Trophoblast cell (in vitro differentiated cells and primary cell): ENCODE measurements at regions not wholly inside any gene's neighbourhood (a gene's known extent, or its start where the extent isn't known, plus 50 kb on each side); places are given as distances from the start of the nearest gene placed in this dataset.
A peak's percentile ranks its signal among the peaks of the same experiment; 100 is the strongest.

Source experiments
- DNase-seq, 2 donors: peaks; one replicate each; pipeline ENCODE4 v3.0.0-alpha.2; 2016
- H2AFZ ChIP-seq: 2 replicates; pipeline ENCODE4 v1.6.1; 2013; ENCODE audit warnings: low read length, moderate library complexity, mild to moderate bottlenecking; ENCODE audit not compliant: insufficient read depth, poor library complexity
- H2AK5ac ChIP-seq: 2 replicates; pipeline ENCODE4 v1.6.1; 2013; ENCODE audit warnings: mild to moderate bottlenecking, low read length
- H2BK120ac ChIP-seq: 2 replicates; pipeline ENCODE4 v1.6.1; 2013; ENCODE audit warnings: low read length, mild to moderate bottlenecking, moderate library complexity; ENCODE audit not compliant: insufficient read depth, poor library complexity
- H2BK12ac ChIP-seq: 2 replicates; pipeline ENCODE4 v1.6.1; 2013; ENCODE audit warnings: mild to moderate bottlenecking, low read length, moderate library complexity
- H2BK5ac ChIP-seq: 2 replicates; pipeline ENCODE4 v1.6.1; 2013; ENCODE audit warnings: low read length, low read depth, moderate library complexity, mild to moderate bottlenecking; ENCODE audit not compliant: poor library complexity
- H3K14ac ChIP-seq: 2 replicates; pipeline ENCODE4 v1.6.1; 2013; ENCODE audit warnings: mild to moderate bottlenecking, low read length
- H3K18ac ChIP-seq: 2 replicates; pipeline ENCODE4 v1.6.1; 2013; ENCODE audit warnings: mild to moderate bottlenecking, low read length
- H3K23ac ChIP-seq: 2 replicates; pipeline ENCODE4 v1.6.1; 2013; ENCODE audit warnings: low read length
- H3K27ac ChIP-seq: 2 replicates; pipeline ENCODE4 v1.5.1; 2013; ENCODE audit warnings: low read depth, mild to moderate bottlenecking, inconsistent platforms, low read length, moderate library complexity
- H3K27me3 ChIP-seq: 2 replicates; pipeline ENCODE4 v1.6.1; 2013; ENCODE audit warnings: inconsistent platforms, mild to moderate bottlenecking, low read length, moderate library complexity; ENCODE audit not compliant: insufficient read depth
- H3K36me3 ChIP-seq, 2 experiments: 1 replicate in 1 of 2; 2 replicates in 1 of 2; pipeline ENCODE4 v1.6.1; 2013; ENCODE audit warnings: low read length in 2 of 2, mild to moderate bottlenecking in 2 of 2, moderate library complexity in 1 of 2; ENCODE audit not compliant: insufficient read depth in 2 of 2, control insufficient read depth in 1 of 2
- H3K4ac ChIP-seq: 2 replicates; pipeline ENCODE4 v1.6.1; 2013; ENCODE audit warnings: low read depth, mild to moderate bottlenecking, low read length, moderate library complexity
- H3K4me1 ChIP-seq, 2 experiments: 1 replicate in 1 of 2; 2 replicates in 1 of 2; pipeline ENCODE4 v1.6.1; 2013; ENCODE audit warnings: low read length in 2 of 2, mild to moderate bottlenecking in 2 of 2, moderate library complexity in 1 of 2; ENCODE audit not compliant: insufficient read depth in 2 of 2, control insufficient read depth in 1 of 2
- H3K4me2 ChIP-seq: 2 replicates; pipeline ENCODE4 v1.6.1; 2013; ENCODE audit warnings: inconsistent platforms, mild to moderate bottlenecking, low read length, moderate library complexity
- H3K4me3 ChIP-seq: 2 replicates; pipeline ENCODE4 v1.5.1; 2013; ENCODE audit warnings: mild to moderate bottlenecking, low read depth, low read length, inconsistent platforms
- H3K79me1 ChIP-seq: one replicate; pipeline ENCODE4 v1.6.1; 2013; ENCODE audit warnings: low read length
- H3K79me2 ChIP-seq: 2 replicates; pipeline ENCODE4 v1.6.1; 2013; ENCODE audit warnings: low read length, mild to moderate bottlenecking; ENCODE audit not compliant: control insufficient read depth, insufficient read depth, poor library complexity
- H3K9ac ChIP-seq: 2 replicates; pipeline ENCODE4 v1.6.1; 2013; ENCODE audit warnings: mild to moderate bottlenecking, low read length
- H3K9me3 ChIP-seq: 2 replicates; pipeline ENCODE4 v1.6.1; 2013; ENCODE audit warnings: low read depth, mild to moderate bottlenecking, control low read depth, inconsistent platforms, low read length; ENCODE audit not compliant: insufficient read depth
- H4K12ac ChIP-seq: 2 replicates; pipeline ENCODE4 v1.6.1; 2013; ENCODE audit warnings: low read depth, mild to moderate bottlenecking, low read length, moderate library complexity
- H4K8ac ChIP-seq: 2 replicates; pipeline ENCODE4 v1.6.1; 2013; ENCODE audit warnings: low read depth, mild to moderate bottlenecking, low read length, moderate library complexity
- H4K91ac ChIP-seq: one replicate; pipeline ENCODE4 v1.6.1; 2013; ENCODE audit warnings: low read depth, mild to moderate bottlenecking, low read length, moderate library complexity
- WGBS: extraction: QIAGEN DNeasy Blood & Tissue Kit; methylation state at CpG from one replicate; pipeline ENCODE4 v1.1.7; 2013; ENCODE audit warnings: missing lambda C conversion rate; ENCODE audit not compliant: insufficient read length, insufficient coverage; ENCODE audit errors: extremely low coverage; 5-methylcytosine and 5-hydroxymethylcytosine counted together

DNA sequence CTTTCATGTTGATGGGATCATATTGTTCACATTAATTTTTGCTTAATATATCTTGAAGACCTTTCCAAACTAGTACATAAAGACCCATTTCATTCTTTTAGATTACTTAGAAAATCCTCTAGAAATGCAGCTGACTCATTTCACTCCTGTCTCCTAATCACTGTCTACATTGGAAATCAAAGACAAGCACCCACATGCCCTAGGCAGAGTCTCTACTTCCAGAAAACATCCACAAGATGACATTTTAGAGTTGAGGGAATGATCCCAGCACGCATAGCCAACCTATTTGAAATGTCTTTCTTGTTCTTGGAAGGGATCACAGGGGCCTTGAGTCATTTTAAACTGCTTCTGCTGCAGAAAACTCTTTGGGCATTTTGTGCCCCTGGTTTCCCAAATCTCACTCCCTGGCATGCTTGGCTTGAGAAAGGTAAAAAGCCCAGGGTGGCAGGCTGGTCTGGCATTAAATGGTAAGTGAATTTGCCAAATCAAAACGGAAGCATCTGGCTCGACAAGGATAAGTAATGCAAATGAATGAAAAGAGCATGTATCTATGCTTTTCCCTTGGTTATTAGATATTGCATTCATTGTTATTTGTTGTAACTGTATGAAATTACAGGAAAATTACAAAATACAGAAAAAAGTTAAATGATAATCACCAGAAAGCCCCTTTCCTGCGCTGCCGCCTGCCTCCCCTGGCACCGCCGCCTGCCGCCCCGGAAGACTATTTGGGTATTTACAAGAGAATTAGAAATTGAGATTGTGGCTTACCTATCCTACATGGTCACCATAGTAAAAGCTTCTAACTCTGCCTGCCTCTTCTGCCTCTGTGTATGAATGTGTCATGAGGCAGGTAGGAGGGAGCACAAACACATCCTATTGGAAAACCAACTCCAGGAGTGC, 225.3 kb downstream of the PTEN start:
- no peak overlapping the region for H3K9ac ChIP-seq
- H3K4me2 ChIP-seq, result no peak overlapping the region
- no peaks in the 10 kb centered on the region for H3K9me3 ChIP-seq
- H3K23ac ChIP-seq, result no peak overlapping the region
- no peak overlapping the region for H2BK12ac ChIP-seq
- no peaks in the 10 kb centered on the region for H3K79me1 ChIP-seq
- H3K18ac ChIP-seq, result no peak overlapping the region
- no peak overlapping the region for H3K27ac ChIP-seq
- DNase-seq, result no peak
- no peaks in the 10 kb centered on the region for H3K36me3 ChIP-seq
- H2BK5ac ChIP-seq, result no peak overlapping the region
- H2AK5ac ChIP-seq, result no peak overlapping the region
- no peak overlapping the region for H3K4me3 ChIP-seq
- peaks cover 4 to 5% of the 10 kb centered on the region in 2 experiments for H3K4me1 ChIP-seq
- no peak overlapping the region for H2AFZ ChIP-seq
- no peak overlapping the region for H2BK120ac ChIP-seq
- H3K79me2 ChIP-seq, result no peaks in the 10 kb centered on the region
- no CpG with 5 or more reads among the region's 9 CpGs for WGBS
- H3K4ac ChIP-seq, result no peak overlapping the region
- no peak overlapping the region for H4K12ac ChIP-seq
- H3K14ac ChIP-seq, result no peak overlapping the region
- H4K8ac ChIP-seq, result no peak overlapping the region
- no peaks in the 10 kb centered on the region for H3K27me3 ChIP-seq
- H4K91ac ChIP-seq, result no peak overlapping the region

DNA sequence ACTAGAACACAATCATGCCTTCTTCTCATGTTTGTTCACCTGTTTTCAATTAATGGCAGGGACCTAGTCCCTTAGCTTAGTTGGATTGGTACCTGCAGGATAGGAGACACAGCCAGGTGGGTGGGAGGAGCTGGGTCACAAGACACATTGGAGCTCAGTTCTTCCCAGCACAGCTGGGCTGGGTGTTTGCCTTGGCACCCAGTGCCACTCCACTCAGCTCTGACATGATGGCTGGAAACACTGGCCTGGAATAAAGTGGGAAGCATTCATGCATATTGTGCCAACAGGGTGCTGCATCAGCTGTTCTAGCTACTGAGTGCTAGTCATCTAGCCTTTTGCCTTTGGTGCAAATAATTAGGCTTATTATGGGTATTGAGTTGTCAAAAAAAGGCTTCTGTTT, 226.1 kb downstream of the PTEN start:
- H3K9me3 ChIP-seq, result no peaks in the 10 kb centered on the region
- no peaks in the 10 kb centered on the region for H3K36me3 ChIP-seq
- H3K4me3 ChIP-seq, result no peak overlapping the region
- no peak overlapping the region for H3K27ac ChIP-seq
- no peak overlapping the region for H2BK5ac ChIP-seq
- no peak overlapping the region for H2BK12ac ChIP-seq
- H4K8ac ChIP-seq, result no peak overlapping the region
- H2AFZ ChIP-seq, result no peak overlapping the region
- H3K79me1 ChIP-seq, result no peaks in the 10 kb centered on the region
- H3K27me3 ChIP-seq, result no peaks in the 10 kb centered on the region
- no peak for DNase-seq
- H4K91ac ChIP-seq, result no peak overlapping the region
- no peak overlapping the region for H3K14ac ChIP-seq
- H3K18ac ChIP-seq, result no peak overlapping the region
- H4K12ac ChIP-seq, result no peak overlapping the region
- no peak overlapping the region for H2BK120ac ChIP-seq
- no peak overlapping the region for H3K9ac ChIP-seq
- no peak overlapping the region for H2AK5ac ChIP-seq
- H3K4me1 ChIP-seq, result peaks cover 4 to 5% of the 10 kb centered on the region in 2 experiments
- H3K4me2 ChIP-seq, result no peak overlapping the region
- no peaks in the 10 kb centered on the region for H3K79me2 ChIP-seq
- no peak overlapping the region for H3K4ac ChIP-seq
- no peak overlapping the region for H3K23ac ChIP-seq

DNA sequence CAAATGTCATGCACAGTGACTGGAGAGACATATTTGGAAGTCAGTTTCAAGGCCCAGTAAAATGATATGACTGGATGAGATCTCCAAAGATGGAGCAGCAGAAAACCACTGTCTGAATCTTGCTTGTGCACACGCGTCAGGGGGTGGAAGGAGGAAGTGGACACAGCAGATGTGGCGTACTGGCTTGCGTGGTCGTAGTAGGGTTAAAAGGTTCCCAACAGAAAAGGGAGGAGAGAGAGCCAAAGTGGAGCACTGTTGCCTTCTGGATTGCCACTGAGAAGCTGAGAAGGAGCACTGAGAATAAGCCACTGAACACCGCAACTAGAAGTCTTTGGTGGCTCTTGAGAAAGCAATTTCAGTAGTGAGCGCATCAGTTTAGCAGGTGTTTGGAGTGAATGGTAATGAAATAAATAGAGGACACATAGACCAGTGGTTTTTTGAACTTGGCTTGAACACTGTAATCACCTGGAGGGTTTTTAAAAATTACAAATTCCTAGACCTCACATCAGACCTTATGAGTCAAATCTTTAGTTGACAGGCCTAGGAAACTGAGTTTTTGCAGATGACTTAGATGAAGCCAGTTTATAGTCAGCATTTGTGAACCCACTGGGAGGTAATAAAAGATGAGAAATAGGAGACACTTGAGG, 227.3 kb downstream of the PTEN start:
- H2BK5ac ChIP-seq, result no peak overlapping the region
- DNase-seq, result no peak
- WGBS, result no CpG with 5 or more reads among the region's 7 CpGs
- H3K4me1 ChIP-seq, result peaks cover 5 to 8% of the 10 kb centered on the region in 2 experiments
- H3K23ac ChIP-seq, result no peak overlapping the region
- H3K79me1 ChIP-seq, result no peaks in the 10 kb centered on the region
- no peak overlapping the region for H4K12ac ChIP-seq
- no peaks in the 10 kb centered on the region for H3K36me3 ChIP-seq
- no peak overlapping the region for H3K9ac ChIP-seq
- no peak overlapping the region for H4K8ac ChIP-seq
- no peak overlapping the region for H3K4me3 ChIP-seq
- H3K4me2 ChIP-seq, result no peak overlapping the region
- no peak overlapping the region for H2BK120ac ChIP-seq
- H3K18ac ChIP-seq, result no peak overlapping the region
- no peak overlapping the region for H2AK5ac ChIP-seq
- H4K91ac ChIP-seq, result no peak overlapping the region
- H3K14ac ChIP-seq, result no peak overlapping the region
- H3K4ac ChIP-seq, result no peak overlapping the region
- H3K9me3 ChIP-seq, result no peaks in the 10 kb centered on the region
- H3K27ac ChIP-seq, result no peak overlapping the region
- no peak overlapping the region for H2BK12ac ChIP-seq
- H3K79me2 ChIP-seq, result no peaks in the 10 kb centered on the region
- H2AFZ ChIP-seq, result no peak overlapping the region
- H3K27me3 ChIP-seq, result no peaks in the 10 kb centered on the region

DNA sequence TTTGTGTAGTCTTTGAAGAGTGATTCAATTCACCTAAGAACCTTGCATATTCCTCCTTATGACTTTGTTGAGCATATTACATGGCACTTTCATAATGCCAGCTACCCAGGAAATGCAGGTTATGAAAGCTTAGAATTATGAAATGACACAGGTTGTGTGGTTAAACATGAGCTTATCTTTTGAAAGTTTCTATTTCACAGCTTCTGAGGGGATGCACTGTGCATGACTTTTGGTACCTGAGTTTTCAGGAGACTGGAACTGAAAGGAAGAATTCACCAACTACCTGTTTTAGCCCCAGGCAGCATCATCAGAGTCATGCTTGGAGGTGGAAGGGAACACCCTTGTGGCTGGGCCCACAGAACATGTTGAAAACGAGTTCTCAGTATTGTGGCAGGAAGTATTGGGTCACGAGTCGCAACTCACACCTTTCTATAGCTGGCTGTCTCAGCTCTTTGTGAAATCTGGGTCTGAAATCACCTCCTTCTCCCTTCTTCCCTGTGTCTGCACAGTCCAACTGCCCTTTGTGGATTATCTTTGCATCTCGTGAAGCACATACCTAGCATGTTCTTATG, 228.2 kb downstream of the PTEN start:
- Histone ChIP-seq H3K4me2 (no peak overlapping the region), H2AFZ (no peak overlapping the region), H3K18ac (no peak overlapping the region), H3K23ac (no peak overlapping the region), H3K4me1 (peaks cover 5 to 8% of the 10 kb centered on the region in 2 experiments), H3K4me3 (no peak overlapping the region), H2AK5ac (no peak overlapping the region), H2BK5ac (no peak overlapping the region), H3K4ac (no peak overlapping the region), H4K91ac (no peak overlapping the region), H3K79me2 (no peaks in the 10 kb centered on the region), H3K79me1 (no peaks in the 10 kb centered on the region), H4K8ac (no peak overlapping the region), H3K9me3 (no peaks in the 10 kb centered on the region), H3K27me3 (no peaks in the 10 kb centered on the region), H2BK12ac (no peak overlapping the region), H3K14ac (no peak overlapping the region), H3K27ac (no peak overlapping the region), H3K36me3 (no peaks in the 10 kb centered on the region), H2BK120ac (no peak overlapping the region), H3K9ac (no peak overlapping the region), H4K12ac (no peak overlapping the region)
- no CpG with 5 or more reads among the region's 4 CpGs for WGBS
- peak; percentile 49 to 51 for DNase-seq
